ENCODE measurements at regions not wholly inside any gene's neighbourhood (a gene's known extent, or its start where the extent isn't known, plus 50 kb on each side); places are given as distances from the start of the nearest gene placed in this dataset.

- no peak for DNase-seq (ENCODE audit: low spot score in 2 of 2)
- intact Hi-C loops (cut with DNase I; ENCODE audit: low total_unique reads), result no loop called here
- H3K4me3 ChIP-seq (ENCODE audit: low read depth, poor library complexity, severe bottlenecking), result no peak overlapping the region
- WGBS, 2 donors, result 95 to 99% methylated on average over 10 of the region's 10 CpGs
- TF ChIP-seq CTCF (IDR thresholded peaks at IDR 0.05) (no peak), POLR2A (IDR thresholded peaks at IDR 0.05) (no peak)
Measured at GRCh38 chr5:2549354-2549753, 202.1 kb downstream of the IRX2 start.

GRCh38 chr5:2546938-2547337 is 204.5 kb downstream of the IRX2 start:
- 70 to 76% methylated on average over 14 of the region's 14 CpGs for WGBS, 2 donors
- intact Hi-C loops (cut with DNase I; ENCODE audit: low total_unique reads), result no loop called here
- no peak for DNase-seq (ENCODE audit: low spot score in 2 of 2)
- TF ChIP-seq CTCF (IDR thresholded peaks at IDR 0.05), result no peak
- no peak for TF ChIP-seq POLR2A (IDR thresholded peaks at IDR 0.05)
- H3K4me3 ChIP-seq (ENCODE audit: low read depth, poor library complexity, severe bottlenecking), result no peak overlapping the region

- DNase-seq (ENCODE audit: low spot score in 2 of 2), result no peak
- H3K4me3 ChIP-seq (ENCODE audit: low read depth, poor library complexity, severe bottlenecking), result no peak overlapping the region
- TF ChIP-seq CTCF (IDR thresholded peaks at IDR 0.05) (no peak), POLR2A (IDR thresholded peaks at IDR 0.05) (no peak)
- intact Hi-C loops (cut with DNase I; ENCODE audit: low total_unique reads), result no loop called here
- WGBS, 2 donors, result 91 to 92% methylated on average over 5 of the region's 5 CpGs
Measured at GRCh38 chr5:2544003-2544402, 207.5 kb downstream of the IRX2 start.

- WGBS, 2 donors, result 86% methylated on average over 8 of the region's 8 CpGs
- TF ChIP-seq POLR2A (IDR thresholded peaks at IDR 0.05) (no peak), CTCF (IDR thresholded peaks at IDR 0.05) (no peak)
- no peak overlapping the region for H3K4me3 ChIP-seq (ENCODE audit: low read depth, poor library complexity, severe bottlenecking)
- no peak for DNase-seq (ENCODE audit: low spot score in 2 of 2)
- intact Hi-C loops (cut with DNase I; ENCODE audit: low total_unique reads), result no loop called here
Measured at GRCh38 chr5:2542821-2543220, 208.7 kb downstream of the IRX2 start.

GRCh38 chr5:2542026-2542425 is 209.5 kb downstream of the IRX2 start:
- intact Hi-C loops (cut with DNase I; ENCODE audit: low total_unique reads), result no loop called here
- no peak for DNase-seq (ENCODE audit: low spot score in 2 of 2)
- H3K4me3 ChIP-seq (ENCODE audit: low read depth, poor library complexity, severe bottlenecking), result no peak overlapping the region
- TF ChIP-seq POLR2A (IDR thresholded peaks at IDR 0.05), result no peak
- no peak for TF ChIP-seq CTCF (IDR thresholded peaks at IDR 0.05)
- WGBS, 2 donors, result 87 to 97% methylated on average over 11 of the region's 11 CpGs

GRCh38 chr5:2538169-2538568 is 213.3 kb downstream of the IRX2 start:
- no peak overlapping the region for H3K4me3 ChIP-seq (ENCODE audit: low read depth, poor library complexity, severe bottlenecking)
- TF ChIP-seq CTCF (IDR thresholded peaks at IDR 0.05) (no peak), POLR2A (IDR thresholded peaks at IDR 0.05) (no peak)
- WGBS, 2 donors, result 67 to 69% methylated on average over 10 of the region's 10 CpGs
- intact Hi-C loops (cut with DNase I; ENCODE audit: low total_unique reads), result no loop called here
- DNase-seq (ENCODE audit: low spot score in 2 of 2), result no peak

All from lower leg skin (tissue), 4 donors.